SU-DHL-6 (cell line): ENCODE measurements at regions not wholly inside any gene's neighbourhood (a gene's known extent, or its start where the extent isn't known, plus 50 kb on each side); places are given as distances from the start of the nearest gene placed in this dataset.

Experiments
- CTCF ChIP-seq: fragments of 200-600 bp; sonication (generic); IDR thresholded peaks from one replicate; pipeline ENCODE4 v1.5.1; 2017; ENCODE audit warnings: antibody characterized with exemption, mild to moderate bottlenecking, low read length, moderate library complexity; ENCODE audit not compliant: insufficient read depth, poor library complexity, severe bottlenecking
- EZH2phosphoT487 ChIP-seq: fragments of 200-600 bp; sonication (generic), shearing (Covaris generic); conservative IDR thresholded peaks from 2 replicates; pipeline ENCODE4 v1.6.1; 2018; ENCODE audit warnings: mild to moderate bottlenecking, antibody characterized with exemption, low read length, moderate library complexity, mixed read lengths

GRCh38 chr15:25937796-25938195 lies 74.7 kb upstream of the ATP10A start:
- TF ChIP-seq CTCF (no peak), EZH2phosphoT487 (no peak)
